ENCODE measurements at regions not wholly inside any gene's neighbourhood (a gene's known extent, or its start where the extent isn't known, plus 50 kb on each side); places are given as distances from the start of the nearest gene placed in this dataset.

- Histone ChIP-seq H3K27ac (ENCODE audit: low read depth, low read length) (no peak overlapping the region), H3K36me3 (ENCODE audit: control insufficient read depth in 5 of 5, insufficient read depth in 5 of 5, low read length in 5 of 5) (no peaks in the 10 kb centered on the region), H3K27me3 (ENCODE audit: control insufficient read depth in 5 of 5, insufficient read depth in 4 of 5, low read length in 5 of 5) (no peaks in the 10 kb centered on the region), H3K9me3 (ENCODE audit: control insufficient read depth in 5 of 5, low read length in 5 of 5) (no peaks in the 10 kb centered on the region), H3K9ac (ENCODE audit: low read length in 5 of 5) (no peak overlapping the region), H3K4me1 (ENCODE audit: control insufficient read depth in 5 of 5, insufficient read depth in 5 of 5, low read length in 5 of 5) (peaks cover 0 to 4% (median under 1%) of the 10 kb centered on the region in 5 donors), H3K4me3 (ENCODE audit: low read depth in 1 of 5, low read length in 5 of 5) (no peak overlapping the region)
Observed at GRCh38 chr2:217382794-217383193, 522.9 kb upstream of the TNP1 start.

- Histone ChIP-seq H3K4me3 (ENCODE audit: low read depth in 1 of 5, low read length in 5 of 5) (no peak overlapping the region), H3K36me3 (ENCODE audit: control insufficient read depth in 5 of 5, insufficient read depth in 5 of 5, low read length in 5 of 5) (no peaks in the 10 kb centered on the region), H3K9ac (ENCODE audit: low read length in 5 of 5) (no peak overlapping the region), H3K27me3 (ENCODE audit: control insufficient read depth in 5 of 5, insufficient read depth in 4 of 5, low read length in 5 of 5) (no peaks in the 10 kb centered on the region), H3K9me3 (ENCODE audit: control insufficient read depth in 5 of 5, low read length in 5 of 5) (no peaks in the 10 kb centered on the region), H3K27ac (ENCODE audit: low read depth, low read length) (no peak overlapping the region), H3K4me1 (ENCODE audit: control insufficient read depth in 5 of 5, insufficient read depth in 5 of 5, low read length in 5 of 5) (no peaks in the 10 kb centered on the region)
Observed at GRCh38 chr2:217379807-217380206, 519.9 kb upstream of the TNP1 start.

GRCh38 chr2:217372794-217373193 is 512.9 kb upstream of the TNP1 start:
- Histone ChIP-seq H3K36me3 (ENCODE audit: control insufficient read depth in 5 of 5, insufficient read depth in 5 of 5, low read length in 5 of 5) (no peaks in the 10 kb centered on the region), H3K9ac (ENCODE audit: low read length in 5 of 5) (no peak overlapping the region), H3K27ac (ENCODE audit: low read depth, low read length) (no peak overlapping the region), H3K4me1 (ENCODE audit: control insufficient read depth in 5 of 5, insufficient read depth in 5 of 5, low read length in 5 of 5) (no peaks in the 10 kb centered on the region), H3K27me3 (ENCODE audit: control insufficient read depth in 5 of 5, insufficient read depth in 4 of 5, low read length in 5 of 5) (no peaks in the 10 kb centered on the region), H3K9me3 (ENCODE audit: control insufficient read depth in 5 of 5, low read length in 5 of 5) (no peaks in the 10 kb centered on the region), H3K4me3 (ENCODE audit: low read depth in 1 of 5, low read length in 5 of 5) (no peak overlapping the region)

GRCh38 chr2:217371781-217372213 is 511.9 kb upstream of the TNP1 start:
- H3K9ac ChIP-seq (ENCODE audit: low read length in 5 of 5) = no peak overlapping the region
- H3K4me3 ChIP-seq (ENCODE audit: low read depth in 1 of 5, low read length in 5 of 5) = no peak overlapping the region
- H3K36me3 ChIP-seq (ENCODE audit: control insufficient read depth in 5 of 5, insufficient read depth in 5 of 5, low read length in 5 of 5) = no peaks in the 10 kb centered on the region
- H3K9me3 ChIP-seq (ENCODE audit: control insufficient read depth in 5 of 5, low read length in 5 of 5) = no peaks in the 10 kb centered on the region
- no peaks in the 10 kb centered on the region for H3K27me3 ChIP-seq (ENCODE audit: control insufficient read depth in 5 of 5, insufficient read depth in 4 of 5, low read length in 5 of 5)
- H3K27ac ChIP-seq (ENCODE audit: low read depth, low read length) = no peak overlapping the region
- no peaks in the 10 kb centered on the region for H3K4me1 ChIP-seq (ENCODE audit: control insufficient read depth in 5 of 5, insufficient read depth in 5 of 5, low read length in 5 of 5)

GRCh38 chr2:217370391-217370790 is 510.5 kb upstream of the TNP1 start:
- H3K4me1 ChIP-seq (ENCODE audit: control insufficient read depth in 5 of 5, insufficient read depth in 5 of 5, low read length in 5 of 5) = no peaks in the 10 kb centered on the region
- no peak overlapping the region for H3K27ac ChIP-seq (ENCODE audit: low read depth, low read length)
- no peaks in the 10 kb centered on the region for H3K9me3 ChIP-seq (ENCODE audit: control insufficient read depth in 5 of 5, low read length in 5 of 5)
- no peaks in the 10 kb centered on the region for H3K27me3 ChIP-seq (ENCODE audit: control insufficient read depth in 5 of 5, insufficient read depth in 4 of 5, low read length in 5 of 5)
- H3K9ac ChIP-seq (ENCODE audit: low read length in 5 of 5) = no peak overlapping the region
- H3K36me3 ChIP-seq (ENCODE audit: control insufficient read depth in 5 of 5, insufficient read depth in 5 of 5, low read length in 5 of 5) = no peaks in the 10 kb centered on the region
- H3K4me3 ChIP-seq (ENCODE audit: low read depth in 1 of 5, low read length in 5 of 5) = no peak overlapping the region

- Histone ChIP-seq H3K9ac (ENCODE audit: low read length in 5 of 5) (no peak overlapping the region), H3K9me3 (ENCODE audit: control insufficient read depth in 5 of 5, low read length in 5 of 5) (no peaks in the 10 kb centered on the region), H3K4me1 (ENCODE audit: control insufficient read depth in 5 of 5, insufficient read depth in 5 of 5, low read length in 5 of 5) (no peaks in the 10 kb centered on the region), H3K4me3 (ENCODE audit: low read depth in 1 of 5, low read length in 5 of 5) (no peak overlapping the region), H3K27ac (ENCODE audit: low read depth, low read length) (no peak overlapping the region), H3K36me3 (ENCODE audit: control insufficient read depth in 5 of 5, insufficient read depth in 5 of 5, low read length in 5 of 5) (no peaks in the 10 kb centered on the region), H3K27me3 (ENCODE audit: control insufficient read depth in 5 of 5, insufficient read depth in 4 of 5, low read length in 5 of 5) (no peaks in the 10 kb centered on the region)
Observed at GRCh38 chr2:217367464-217367863, 507.6 kb upstream of the TNP1 start.

GRCh38 chr2:217366966-217367365 is 507.1 kb upstream of the TNP1 start:
- Histone ChIP-seq H3K4me1 (ENCODE audit: control insufficient read depth in 5 of 5, insufficient read depth in 5 of 5, low read length in 5 of 5) (no peaks in the 10 kb centered on the region), H3K27ac (ENCODE audit: low read depth, low read length) (no peak overlapping the region), H3K4me3 (ENCODE audit: low read depth in 1 of 5, low read length in 5 of 5) (no peak overlapping the region), H3K27me3 (ENCODE audit: control insufficient read depth in 5 of 5, insufficient read depth in 4 of 5, low read length in 5 of 5) (no peaks in the 10 kb centered on the region), H3K36me3 (ENCODE audit: control insufficient read depth in 5 of 5, insufficient read depth in 5 of 5, low read length in 5 of 5) (no peaks in the 10 kb centered on the region), H3K9ac (ENCODE audit: low read length in 5 of 5) (no peak overlapping the region), H3K9me3 (ENCODE audit: control insufficient read depth in 5 of 5, low read length in 5 of 5) (no peaks in the 10 kb centered on the region)

- Histone ChIP-seq H3K4me1 (ENCODE audit: control insufficient read depth in 5 of 5, insufficient read depth in 5 of 5, low read length in 5 of 5) (peaks cover 0 to 3% (median 2%) of the 10 kb centered on the region in 5 donors), H3K9ac (ENCODE audit: low read length in 5 of 5) (no peak overlapping the region), H3K27me3 (ENCODE audit: control insufficient read depth in 5 of 5, insufficient read depth in 4 of 5, low read length in 5 of 5) (no peaks in the 10 kb centered on the region), H3K27ac (ENCODE audit: low read depth, low read length) (no peak overlapping the region), H3K9me3 (ENCODE audit: control insufficient read depth in 5 of 5, low read length in 5 of 5) (no peaks in the 10 kb centered on the region), H3K4me3 (ENCODE audit: low read depth in 1 of 5, low read length in 5 of 5) (no peak overlapping the region), H3K36me3 (ENCODE audit: control insufficient read depth in 5 of 5, insufficient read depth in 5 of 5, low read length in 5 of 5) (no peaks in the 10 kb centered on the region)
Observed at GRCh38 chr2:217366266-217366895, 506.5 kb upstream of the TNP1 start.

- Histone ChIP-seq H3K27me3 (ENCODE audit: control insufficient read depth in 5 of 5, insufficient read depth in 4 of 5, low read length in 5 of 5) (no peaks in the 10 kb centered on the region), H3K27ac (ENCODE audit: low read depth, low read length) (no peak overlapping the region), H3K4me3 (ENCODE audit: low read depth in 1 of 5, low read length in 5 of 5) (no peak overlapping the region), H3K9ac (ENCODE audit: low read length in 5 of 5) (no peak overlapping the region), H3K9me3 (ENCODE audit: control insufficient read depth in 5 of 5, low read length in 5 of 5) (no peaks in the 10 kb centered on the region), H3K4me1 (ENCODE audit: control insufficient read depth in 5 of 5, insufficient read depth in 5 of 5, low read length in 5 of 5) (peaks cover 2 to 11% (median 9%) of the 10 kb centered on the region in 5 donors), H3K36me3 (ENCODE audit: control insufficient read depth in 5 of 5, insufficient read depth in 5 of 5, low read length in 5 of 5) (no peaks in the 10 kb centered on the region)
Observed at GRCh38 chr2:217365656-217366055, 505.8 kb upstream of the TNP1 start.

GRCh38 chr2:217364224-217364623 is 504.4 kb upstream of the TNP1 start:
- Histone ChIP-seq H3K27ac (ENCODE audit: low read depth, low read length) (no peak overlapping the region), H3K27me3 (ENCODE audit: control insufficient read depth in 5 of 5, insufficient read depth in 4 of 5, low read length in 5 of 5) (no peaks in the 10 kb centered on the region), H3K4me1 (ENCODE audit: control insufficient read depth in 5 of 5, insufficient read depth in 5 of 5, low read length in 5 of 5) (peaks cover 2 to 16% (median 14%) of the 10 kb centered on the region in 5 donors), H3K36me3 (ENCODE audit: control insufficient read depth in 5 of 5, insufficient read depth in 5 of 5, low read length in 5 of 5) (no peaks in the 10 kb centered on the region), H3K4me3 (ENCODE audit: low read depth in 1 of 5, low read length in 5 of 5) (no peak overlapping the region), H3K9me3 (ENCODE audit: control insufficient read depth in 5 of 5, low read length in 5 of 5) (no peaks in the 10 kb centered on the region), H3K9ac (ENCODE audit: low read length in 5 of 5) (no peak overlapping the region)
